IMR-90 (cell line): ENCODE measurements at regions not wholly inside any gene's neighbourhood (a gene's known extent, or its start where the extent isn't known, plus 50 kb on each side); places are given as distances from the start of the nearest gene placed in this dataset.

Experiments
- CEBPB ChIP-seq: IDR thresholded peaks from 2 replicates; pipeline ENCODE4 v1.6.1; 2012; ENCODE audit warnings: low read depth, low read length, improper control_type of control experiment
- CTCF ChIP-seq: conservative IDR thresholded peaks from 2 replicates; pipeline ENCODE4 v1.5.1; 2012; ENCODE audit warnings: mild to moderate bottlenecking, low read depth, low read length, improper control_type of control experiment
- ELK1 ChIP-seq: fragments of 150-350 bp; IDR thresholded peaks from 2 replicates; pipeline ENCODE4 v1.6.1; 2016; ENCODE audit warnings: low read depth, mild to moderate bottlenecking, low read length, moderate library complexity, borderline replicate concordance
- MAZ ChIP-seq: IDR thresholded peaks from 2 replicates; pipeline ENCODE4 v1.6.1; 2012; ENCODE audit warnings: low read depth, mild to moderate bottlenecking, low read length, improper control_type of control experiment, moderate library complexity, borderline replicate concordance
- POLR2A ChIP-seq: IDR thresholded peaks from 2 replicates; pipeline ENCODE4 v1.6.1; 2012; ENCODE audit warnings: mild to moderate bottlenecking, low read depth, low read length
- SMC3 ChIP-seq: fragments of 150-350 bp; IDR thresholded peaks from 2 replicates; pipeline ENCODE4 v1.6.1; 2016; ENCODE audit warnings: low read depth, mild to moderate bottlenecking, antibody characterized with exemption, low read length, moderate library complexity

GRCh38 chr2:15045054-15045453, 412.5 kb downstream of the LRATD1 start:
- no peak for TF ChIP-seq CTCF
- TF ChIP-seq POLR2A: no peak
- no peak for TF ChIP-seq CEBPB
- TF ChIP-seq SMC3: no peak
- no peak for TF ChIP-seq ELK1
- no peak for TF ChIP-seq MAZ
